ENCODE measurements at regions not wholly inside any gene's neighbourhood (a gene's known extent, or its start where the extent isn't known, plus 50 kb on each side); places are given as distances from the start of the nearest gene placed in this dataset.

DNA sequence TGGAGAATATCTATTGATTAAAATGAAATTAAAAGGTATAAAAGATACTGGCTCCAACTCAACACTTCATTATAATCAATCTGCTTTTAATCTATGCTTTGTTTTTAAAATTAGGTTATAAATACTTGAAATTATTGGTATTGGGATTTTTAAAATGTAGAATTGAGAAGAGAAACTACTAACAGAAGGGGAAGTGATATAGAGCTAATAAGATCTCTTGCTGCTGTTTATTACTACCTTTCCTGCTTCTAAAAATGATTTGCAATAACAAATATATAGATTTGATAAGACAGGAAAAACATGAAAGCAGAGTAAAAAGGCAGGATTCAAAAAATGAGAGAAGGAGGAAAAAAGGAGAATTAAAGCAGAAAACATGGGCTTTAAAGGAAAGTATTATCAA is 209.3 kb upstream of the NREP start:
- no peak for DNase-seq
- Histone ChIP-seq H3K27ac (replicated peaks) (no peak overlapping the region), H3K9me3 (replicated peaks) (no peaks in the 10 kb centered on the region), H3K27me3 (ENCODE audit: low read depth) (no peaks in the 10 kb centered on the region), H3K4me3 (no peak overlapping the region), H3K36me3 (no peaks in the 10 kb centered on the region), H3K4me1 (peaks cover 15% of the 10 kb centered on the region)
- intact Hi-C loops (cut with micrococcal nuclease) = no loop called here
- TF ChIP-seq, protein P1, sequence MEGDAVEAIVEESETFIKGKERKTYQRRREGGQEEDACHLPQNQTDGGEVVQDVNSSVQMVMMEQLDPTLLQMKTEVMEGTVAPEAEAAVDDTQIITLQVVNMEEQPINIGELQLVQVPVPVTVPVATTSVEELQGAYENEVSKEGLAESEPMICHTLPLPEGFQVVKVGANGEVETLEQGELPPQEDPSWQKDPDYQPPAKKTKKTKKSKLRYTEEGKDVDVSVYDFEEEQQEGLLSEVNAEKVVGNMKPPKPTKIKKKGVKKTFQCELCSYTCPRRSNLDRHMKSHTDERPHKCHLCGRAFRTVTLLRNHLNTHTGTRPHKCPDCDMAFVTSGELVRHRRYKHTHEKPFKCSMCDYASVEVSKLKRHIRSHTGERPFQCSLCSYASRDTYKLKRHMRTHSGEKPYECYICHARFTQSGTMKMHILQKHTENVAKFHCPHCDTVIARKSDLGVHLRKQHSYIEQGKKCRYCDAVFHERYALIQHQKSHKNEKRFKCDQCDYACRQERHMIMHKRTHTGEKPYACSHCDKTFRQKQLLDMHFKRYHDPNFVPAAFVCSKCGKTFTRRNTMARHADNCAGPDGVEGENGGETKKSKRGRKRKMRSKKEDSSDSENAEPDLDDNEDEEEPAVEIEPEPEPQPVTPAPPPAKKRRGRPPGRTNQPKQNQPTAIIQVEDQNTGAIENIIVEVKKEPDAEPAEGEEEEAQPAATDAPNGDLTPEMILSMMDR (IDR thresholded peaks at IDR 0.05; ENCODE audit: borderline replicate concordance) = no peak

DNA sequence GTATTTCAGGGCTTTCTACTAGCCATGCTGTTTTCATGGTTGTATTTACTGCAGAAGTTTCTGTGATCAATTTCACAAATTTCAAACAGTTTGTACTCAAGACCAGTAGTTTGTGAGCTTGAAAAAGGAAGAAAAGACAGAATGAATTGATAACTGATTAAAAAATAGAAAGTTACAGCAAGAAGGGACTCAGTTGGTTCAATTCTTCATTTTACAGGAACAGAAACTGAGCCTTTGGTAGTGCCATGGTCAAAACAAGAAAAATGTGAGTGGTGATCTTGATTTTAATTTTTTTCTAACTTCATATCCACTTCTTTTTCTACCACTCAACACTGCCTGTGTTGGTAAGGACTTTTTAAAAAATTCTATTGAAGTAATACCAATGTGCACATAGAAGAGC is 206.6 kb upstream of the NREP start:
- DNase-seq = no peak
- TF ChIP-seq, protein P1 (IDR thresholded peaks at IDR 0.05; ENCODE audit: borderline replicate concordance) = no peak
- Histone ChIP-seq H3K27me3 (ENCODE audit: low read depth) (no peaks in the 10 kb centered on the region), H3K4me1 (peaks cover 15% of the 10 kb centered on the region), H3K27ac (replicated peaks) (no peak overlapping the region), H3K9me3 (replicated peaks) (no peaks in the 10 kb centered on the region), H3K36me3 (no peaks in the 10 kb centered on the region), H3K4me3 (no peak overlapping the region)
- intact Hi-C loops (cut with micrococcal nuclease) = no loop called here

DNA sequence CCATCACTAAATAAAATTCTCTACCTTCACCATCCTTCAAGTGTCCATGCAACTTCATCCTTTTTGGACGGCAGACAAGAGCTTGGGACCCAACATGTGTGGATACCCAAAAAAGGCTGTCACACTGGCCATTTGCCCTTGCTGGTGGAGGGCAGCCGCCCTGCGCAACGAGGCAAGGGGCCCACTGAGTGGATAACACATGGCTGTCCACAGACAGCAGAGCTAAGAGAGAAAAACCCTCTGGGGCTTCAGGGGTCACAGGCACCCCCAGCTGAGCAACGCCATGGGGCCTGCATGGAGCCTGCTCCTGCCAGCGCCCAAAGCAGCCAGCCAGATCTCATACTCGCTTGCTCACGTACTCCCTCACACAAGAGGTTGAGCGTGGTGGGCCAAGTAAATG is 205.9 kb upstream of the NREP start:
- no peaks in the 10 kb centered on the region for H3K36me3 ChIP-seq
- TF ChIP-seq, protein P1 (IDR thresholded peaks at IDR 0.05; ENCODE audit: borderline replicate concordance) = no peak
- no peak for DNase-seq
- intact Hi-C loops (cut with micrococcal nuclease) = no loop called here
- peaks cover 11% of the 10 kb centered on the region for H3K4me1 ChIP-seq
- no peak overlapping the region for H3K27ac ChIP-seq (replicated peaks)
- no peaks in the 10 kb centered on the region for H3K27me3 ChIP-seq (ENCODE audit: low read depth)
- H3K9me3 ChIP-seq (replicated peaks) = no peaks in the 10 kb centered on the region
- H3K4me3 ChIP-seq = no peak overlapping the region

DNA sequence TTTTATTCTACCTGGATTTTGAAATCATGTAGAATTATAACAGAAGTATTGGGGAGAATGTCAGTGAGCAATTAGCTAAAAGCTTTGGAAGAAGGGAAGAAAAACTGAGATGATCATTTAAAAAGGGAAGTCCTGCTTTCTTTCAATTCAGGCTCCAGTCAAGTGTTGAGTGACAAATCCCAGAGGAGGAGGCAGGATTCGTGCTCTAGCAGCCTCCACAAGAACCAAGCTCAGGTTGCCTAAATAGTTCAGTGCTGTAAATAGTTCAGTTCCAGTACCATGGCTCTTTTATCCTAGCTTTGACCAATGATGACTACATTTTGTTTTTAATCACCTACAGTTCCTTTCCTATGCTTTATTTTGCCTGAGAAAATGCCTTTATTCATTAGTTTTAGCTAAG is 204.9 kb upstream of the NREP start:
- H3K36me3 ChIP-seq = no peaks in the 10 kb centered on the region
- H3K27me3 ChIP-seq (ENCODE audit: low read depth) = no peaks in the 10 kb centered on the region
- peaks cover 11% of the 10 kb centered on the region for H3K4me1 ChIP-seq
- intact Hi-C loops (cut with micrococcal nuclease) = no loop called here
- DNase-seq = no peak
- H3K4me3 ChIP-seq = no peak overlapping the region
- no peak overlapping the region for H3K27ac ChIP-seq (replicated peaks)
- TF ChIP-seq, protein P1 (IDR thresholded peaks at IDR 0.05; ENCODE audit: borderline replicate concordance) = no peak
- H3K9me3 ChIP-seq (replicated peaks) = no peaks in the 10 kb centered on the region

DNA sequence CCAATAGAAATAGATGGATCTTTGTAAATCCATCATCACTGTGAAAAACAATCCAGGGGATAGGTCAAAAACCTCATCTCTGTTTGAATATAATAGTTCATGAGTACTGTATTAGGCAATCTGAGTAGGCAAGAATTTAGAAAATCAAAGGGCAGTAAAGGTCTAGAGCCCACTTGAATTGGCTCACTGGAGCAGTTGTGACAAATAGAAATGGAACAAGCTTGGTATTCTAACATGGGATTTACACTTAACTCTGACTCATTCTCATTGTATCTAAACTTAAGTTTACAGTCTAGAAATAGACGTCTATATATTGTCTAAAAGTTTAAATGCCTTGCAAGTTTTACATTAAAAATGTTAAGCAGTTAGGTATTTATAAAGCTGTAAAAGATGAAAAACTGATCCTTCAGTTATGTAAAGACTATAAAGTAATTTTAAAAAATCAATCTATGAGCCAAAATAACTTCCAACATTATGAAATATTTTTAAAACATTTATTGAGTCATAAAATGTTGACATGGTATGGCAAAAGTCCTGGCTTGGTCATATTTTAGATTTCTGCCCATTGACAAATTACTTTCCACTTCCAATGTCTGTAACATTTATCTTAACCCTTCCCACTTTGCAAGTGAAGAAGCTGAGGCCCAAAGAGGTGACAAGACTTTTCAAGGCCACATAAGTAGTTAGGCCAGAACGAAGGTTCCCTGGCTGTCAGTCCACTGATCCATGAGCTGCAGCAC is 203.7 kb upstream of the NREP start:
- Histone ChIP-seq H3K4me1 (peaks cover 11% of the 10 kb centered on the region), H3K4me3 (no peak overlapping the region), H3K27me3 (ENCODE audit: low read depth) (no peaks in the 10 kb centered on the region), H3K9me3 (replicated peaks) (no peaks in the 10 kb centered on the region), H3K27ac (replicated peaks) (no peak overlapping the region), H3K36me3 (no peaks in the 10 kb centered on the region)
- DNase-seq = no peak
- intact Hi-C loops (cut with micrococcal nuclease) = no loop called here
- TF ChIP-seq, protein P1 (IDR thresholded peaks at IDR 0.05; ENCODE audit: borderline replicate concordance) = no peak

All from left ventricle myocardium inferior (tissue), 1 donor.